AML-193 (cell line): ENCODE measurements at regions not wholly inside any gene's neighbourhood (a gene's known extent, or its start where the extent isn't known, plus 50 kb on each side); places are given as distances from the start of the nearest gene placed in this dataset.

Source experiments
- DNase-seq, 2 experiments: peaks; one replicate each; lab custom pipeline; 2025; lab: John Stamatoyannopoulos, UW

GRCh38 chr4:187415231-187415630 lies 580.3 kb upstream of the ZFP42 start:
- no peak for DNase-seq

GRCh38 chr4:187416216-187416615 lies 579.4 kb upstream of the ZFP42 start:
- no peak for DNase-seq

DNA sequence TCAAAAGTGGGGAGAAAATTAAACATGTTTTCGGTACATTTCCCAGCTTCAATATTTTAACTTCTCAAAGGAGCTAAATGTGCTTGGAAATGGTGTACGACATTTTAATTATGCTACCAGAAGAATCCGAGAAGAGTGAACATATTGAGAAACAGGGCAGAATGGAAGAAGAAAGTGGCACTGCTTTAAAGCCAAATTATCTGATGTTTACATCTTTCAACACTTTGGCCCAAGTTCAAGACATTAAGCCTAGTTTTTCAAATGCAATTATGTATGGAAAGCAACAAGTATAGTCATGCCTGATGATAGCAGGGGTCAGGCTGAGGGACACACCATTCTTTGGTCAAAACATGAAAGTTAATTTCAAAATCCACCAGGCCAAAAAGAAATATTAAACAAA lies 577.9 kb upstream of the ZFP42 start:
- no peak for DNase-seq

- no peak for DNase-seq
Measured at GRCh38 chr4:187422655-187423054, 572.9 kb upstream of the ZFP42 start.

DNA sequence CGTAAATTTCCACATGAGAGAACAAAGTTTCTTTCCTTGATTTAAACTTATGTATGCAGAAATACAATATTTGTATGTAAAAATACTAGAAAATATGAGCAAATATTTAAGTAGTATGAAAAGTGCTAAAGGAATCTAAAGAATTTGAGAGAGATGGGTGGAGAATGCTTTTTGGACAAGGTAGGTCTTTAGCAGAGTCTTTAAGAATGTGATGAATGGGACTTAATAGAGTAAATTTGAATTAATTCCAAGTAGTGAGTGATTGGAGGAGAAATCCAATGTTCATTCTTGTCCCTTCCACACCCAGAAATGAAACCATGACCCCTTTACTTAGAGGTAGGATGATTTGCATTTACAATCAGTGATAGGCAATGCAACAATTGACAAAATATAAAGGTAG lies 570.9 kb upstream of the ZFP42 start:
- no peak for DNase-seq

GRCh38 chr4:187426511-187426910 lies 569.1 kb upstream of the ZFP42 start:
- no peak for DNase-seq

GRCh38 chr4:187432310-187432709 lies 563.3 kb upstream of the ZFP42 start:
- no peak for DNase-seq

- no peak for DNase-seq
Measured at GRCh38 chr4:187433141-187433540, 562.4 kb upstream of the ZFP42 start.

- DNase-seq = no peak
Measured at GRCh38 chr4:187436251-187436650, 559.3 kb upstream of the ZFP42 start.

GRCh38 chr4:187444061-187444460 lies 551.5 kb upstream of the ZFP42 start:
- DNase-seq = no peak

DNA sequence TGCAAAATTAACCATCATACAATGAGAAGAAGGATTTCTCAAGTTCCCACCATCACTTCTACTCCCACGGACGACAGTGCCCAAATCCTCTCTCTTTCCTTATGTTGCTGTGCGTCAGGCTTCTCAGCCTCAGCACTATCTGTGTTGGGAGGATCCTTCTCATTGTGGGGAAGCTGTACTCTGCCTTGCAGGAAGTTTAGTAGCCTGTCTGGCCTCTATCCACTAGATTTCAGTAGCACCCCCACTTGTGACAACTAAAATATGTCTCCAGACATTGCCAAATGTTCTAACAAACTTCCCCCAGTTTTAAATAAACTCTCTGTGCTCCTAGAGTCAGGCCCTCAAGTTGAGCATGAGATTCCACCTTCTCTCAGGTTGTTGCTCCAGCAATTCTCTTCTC lies 545.9 kb upstream of the ZFP42 start:
- no peak for DNase-seq

DNA sequence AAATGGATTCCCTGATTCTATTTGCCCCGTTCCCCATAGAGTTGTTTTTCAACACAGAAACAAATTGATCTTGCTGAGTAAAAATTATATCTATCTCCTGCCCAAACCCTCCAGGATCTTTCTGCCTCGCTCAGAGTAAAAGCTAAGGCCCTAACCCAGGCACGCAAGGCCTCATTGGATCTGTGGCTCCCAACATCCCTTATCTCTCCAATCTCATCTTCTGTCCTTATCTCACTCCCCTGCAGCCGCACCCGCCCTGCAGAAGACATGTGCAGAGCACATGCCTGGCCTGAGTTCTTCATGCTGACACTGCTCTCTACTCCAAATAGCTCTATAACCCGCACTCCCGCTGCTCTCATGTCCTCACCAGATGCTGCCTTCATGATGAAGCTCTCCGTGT lies 543.8 kb upstream of the ZFP42 start:
- no peak for DNase-seq

GRCh38 chr4:187460016-187460415 lies 535.6 kb upstream of the ZFP42 start:
- DNase-seq = no peak

GRCh38 chr4:187464573-187464972 lies 531.0 kb upstream of the ZFP42 start:
- no peak for DNase-seq

GRCh38 chr4:187467224-187467623 lies 528.3 kb upstream of the ZFP42 start:
- DNase-seq = no peak

GRCh38 chr4:187469627-187470026 lies 525.9 kb upstream of the ZFP42 start:
- DNase-seq = no peak

DNA sequence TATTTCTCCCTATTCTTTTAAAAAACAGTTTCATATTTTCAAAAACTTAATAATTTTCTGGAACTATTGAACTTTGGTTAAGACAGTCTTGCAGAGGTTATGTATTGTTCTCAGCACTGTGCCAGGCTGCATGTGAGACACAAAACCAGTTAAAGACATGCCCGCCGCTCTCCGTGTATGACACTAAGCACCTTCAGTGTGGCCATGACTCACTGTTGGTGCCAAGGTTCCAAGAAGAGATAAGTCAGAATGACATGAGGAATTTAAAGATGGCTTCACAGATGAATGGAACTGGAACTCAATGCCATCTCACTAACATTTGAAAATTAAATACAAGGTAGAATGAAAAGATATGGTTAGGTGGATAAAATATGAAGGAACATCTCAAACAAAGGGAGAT lies 525.5 kb upstream of the ZFP42 start:
- DNase-seq = no peak

DNA sequence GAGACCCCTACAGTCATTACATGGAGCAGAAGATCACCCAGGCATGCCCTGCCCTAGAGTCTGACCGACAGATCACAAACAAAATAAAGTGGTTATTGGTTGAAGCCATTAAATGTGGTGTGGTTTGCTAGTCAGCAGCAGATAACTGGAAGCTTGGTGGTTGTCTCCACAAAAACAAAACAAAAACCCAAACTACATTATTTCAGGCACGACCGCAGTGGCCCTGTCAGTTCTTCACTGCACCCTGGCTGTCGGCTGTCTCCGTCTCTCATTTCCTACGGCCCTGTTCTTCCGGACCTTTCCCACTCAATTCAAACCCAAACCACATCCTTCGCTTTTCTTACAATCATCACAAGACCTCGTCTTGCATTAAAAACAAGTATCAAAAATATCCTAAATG lies 521.3 kb upstream of the ZFP42 start:
- DNase-seq = no peak

DNA sequence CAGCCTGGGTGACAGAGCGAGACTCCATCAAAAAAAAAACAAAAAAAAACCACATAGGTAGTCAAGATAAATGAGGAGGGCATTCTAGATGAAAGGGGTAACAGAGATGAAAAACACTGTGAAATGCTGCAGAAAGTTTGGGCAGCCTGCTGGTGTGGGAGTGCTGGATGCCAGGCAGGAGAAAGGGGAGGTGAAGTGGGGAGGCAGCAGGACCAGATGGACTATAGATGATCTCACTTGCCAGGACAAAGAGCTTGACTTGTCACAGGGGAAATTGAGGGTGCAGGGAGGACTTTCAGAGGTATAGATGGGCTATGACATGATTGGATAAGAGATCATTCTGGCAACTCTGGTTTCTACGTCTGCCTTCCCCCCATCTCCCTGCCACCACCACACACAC lies 519.7 kb upstream of the ZFP42 start:
- DNase-seq = no peak

DNA sequence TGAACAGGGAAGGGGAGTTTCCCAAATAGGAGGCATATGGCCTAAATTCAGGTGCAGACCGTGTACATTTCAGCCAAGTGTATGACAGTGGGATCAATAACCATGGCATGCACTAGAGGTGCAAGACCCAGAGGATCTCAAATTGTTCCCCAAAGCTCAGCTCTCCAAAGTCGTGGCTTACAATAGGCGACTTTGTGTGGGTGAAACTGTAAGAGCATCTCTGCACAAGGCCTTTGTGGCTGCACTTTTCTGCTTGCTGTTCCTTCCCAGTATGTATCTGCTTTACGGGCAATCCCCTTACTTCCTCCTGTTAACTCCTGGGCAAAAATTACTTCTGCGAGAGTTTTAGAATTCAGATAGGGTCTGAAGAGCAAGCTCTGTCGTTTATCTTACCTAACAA lies 518.3 kb upstream of the ZFP42 start:
- DNase-seq = no peak

DNA sequence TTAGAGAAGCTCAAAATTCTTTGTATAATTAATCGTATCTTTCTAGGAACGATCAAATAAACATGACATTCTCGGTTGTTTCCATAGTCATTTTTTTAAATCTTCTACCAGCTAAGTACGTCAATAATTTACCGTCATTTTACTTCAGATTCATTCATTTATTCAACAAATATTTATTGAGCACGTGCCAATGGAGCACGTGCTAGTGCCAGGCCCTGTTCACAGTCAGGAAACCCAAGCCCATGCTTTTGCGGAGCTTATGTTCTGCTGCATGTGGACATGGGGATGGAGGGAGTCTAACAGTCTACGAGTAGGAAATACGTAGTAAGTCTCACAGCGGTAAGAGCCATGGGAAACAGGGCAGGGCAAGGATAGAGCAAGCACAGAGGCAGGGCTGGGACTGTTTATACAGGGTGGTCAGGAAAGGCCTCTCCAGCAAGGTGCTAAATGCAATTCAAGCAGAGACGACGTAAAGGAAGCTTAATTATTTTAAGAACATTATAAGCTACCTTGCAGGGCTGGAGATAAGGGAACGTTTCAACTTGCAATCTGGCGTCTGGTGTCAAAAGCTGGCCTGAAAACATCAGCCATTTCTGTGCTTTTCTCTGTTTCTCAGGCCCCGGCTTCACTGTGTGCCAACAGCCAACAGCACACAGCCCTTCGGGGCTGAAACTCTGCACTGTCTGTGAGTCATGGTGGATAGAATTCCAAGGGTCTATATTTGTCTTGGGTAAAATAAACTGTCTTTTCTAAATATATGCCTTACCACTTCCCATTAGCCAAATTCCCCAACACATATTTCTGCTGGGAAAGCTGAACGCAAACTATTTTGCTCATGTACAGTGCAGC lies 517.1 kb upstream of the ZFP42 start:
- DNase-seq = no peak

- DNase-seq = no peak
Measured at GRCh38 chr4:187479511-187479910, 516.1 kb upstream of the ZFP42 start.

DNA sequence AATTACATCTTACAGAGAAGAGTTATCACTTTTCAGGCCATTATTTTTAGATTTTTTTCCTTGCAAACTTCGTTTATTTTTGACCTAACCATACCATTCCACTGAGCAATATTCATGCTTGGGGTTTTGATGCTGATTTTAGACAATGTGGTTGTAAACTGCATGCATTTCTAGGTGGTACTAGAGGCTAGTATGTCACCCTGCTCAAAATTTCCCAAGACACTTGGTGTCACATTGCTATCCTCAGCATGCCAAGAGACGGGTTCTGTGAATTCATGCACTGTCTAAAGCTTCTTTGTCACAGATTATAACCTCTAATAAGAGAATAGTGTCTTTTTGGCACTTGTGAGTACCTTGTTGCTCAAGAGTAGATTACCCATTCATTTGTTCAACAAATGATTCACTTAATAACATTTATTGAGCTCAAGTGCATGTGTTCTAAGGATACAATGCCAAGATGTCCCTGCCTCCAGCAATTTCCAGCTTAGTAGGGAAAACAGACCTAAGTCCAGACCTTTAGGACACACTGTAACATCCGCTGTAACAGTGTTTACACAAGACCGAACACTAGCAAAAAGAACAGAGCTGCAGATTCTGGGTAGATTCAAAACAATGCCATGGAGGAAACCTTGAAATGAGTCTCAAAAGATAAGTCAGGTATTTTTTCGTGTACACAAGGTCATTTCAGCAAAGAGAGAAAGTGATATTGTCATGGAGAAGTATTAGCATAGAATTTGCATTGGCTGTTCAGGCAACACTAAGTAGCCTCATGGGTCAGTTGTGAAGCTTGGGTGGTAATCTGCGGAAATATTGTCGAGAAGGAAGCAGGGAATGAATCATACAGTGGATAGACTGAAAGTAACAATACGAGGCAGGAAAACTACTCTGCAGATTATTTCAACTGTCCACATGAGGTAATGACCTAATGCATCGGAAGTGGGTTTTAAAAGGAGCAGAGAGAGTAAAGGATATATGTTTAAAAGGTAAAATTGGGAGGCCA lies 515.1 kb upstream of the ZFP42 start:
- DNase-seq = no peak
